GM12878 (cell line): ENCODE measurements at regions not wholly inside any gene's neighbourhood (a gene's known extent, or its start where the extent isn't known, plus 50 kb on each side); places are given as distances from the start of the nearest gene placed in this dataset.

Source experiments
- ATAC-seq: fragments of 200-7000 bp; cut with Tn5 transposase; 3 replicates; pipeline ENCODE4 v1.9.1; 2020; ENCODE audit warnings: mild to moderate bottlenecking, moderate library complexity
- BruUV-seq: library from RNA; stranded (reverse); fragments of 400-500 nt; replicated peaks from 2 replicates; lab custom pipeline; 2021; lab: Mats Ljungman, UMichigan
- CTCF ChIA-PET: fragments of 300-600 bp; sonication (Branson Sonifier 250); formaldehyde crosslinking; extraction: SDS; loops from one replicate; lab custom pipeline; 2021; ENCODE audit warnings: inconsistent platforms; lab: Yijun Ruan, JAX
- POLR2A ChIA-PET: fragments of 350-600 bp; formaldehyde crosslinking; extraction: SDS; loops from one replicate; lab custom pipeline; 2021; ENCODE audit warnings: inconsistent platforms; lab: Charles Lee
- RAD21 ChIA-PET: fragments of 300-600 bp; sonication (Branson Sonifier 250); formaldehyde crosslinking; loops from one replicate; lab custom pipeline; 2023; ENCODE audit warnings: antibody characterized with exemption; ENCODE audit not compliant: unreplicated experiment; lab: Charles Lee
- SMC1A ChIA-PET: fragments of 300-600 bp; sonication (Branson Sonifier 250); formaldehyde crosslinking; loops from one replicate; lab custom pipeline; 2023; ENCODE audit not compliant: unreplicated experiment, uncharacterized antibody; lab: Charles Lee
- DNase-seq: peaks from one replicate; pipeline ENCODE4 v3.0.0-alpha.2; 2011; ENCODE audit warnings: low read depth, low spot score
- FAIRE-seq: peaks from 3 replicates; lab custom pipeline; 2011; peaks lifted over from hg19 to GRCh38; lab: Jason Lieb, UNC
- H2AFZ ChIP-seq: 2 replicates; pipeline ENCODE4 v1.6.0; 2011; ENCODE audit warnings: low read depth, low read length, control low read depth; ENCODE audit not compliant: control insufficient read depth
- H3K27ac ChIP-seq: 2 replicates; pipeline ENCODE4 v1.5.1; 2011; ENCODE audit warnings: control low read depth; ENCODE audit not compliant: control insufficient read depth, insufficient read depth
- H3K27me3 ChIP-seq, 2 experiments: replicated peaks in 1 of 2; 2 replicates each; pipeline versions ENCODE4 v1.6.0 to v1.6.1; 2011; ENCODE audit warnings: low read length in 1 of 2; ENCODE audit not compliant: control insufficient read depth in 2 of 2, insufficient read depth in 2 of 2
- H3K36me3 ChIP-seq, 2 experiments: 2 replicates each; pipeline ENCODE4 v1.5.1; 2011; ENCODE audit warnings: low read length in 1 of 2; ENCODE audit not compliant: control insufficient read depth in 2 of 2, insufficient read depth in 2 of 2
- H3K4me1 ChIP-seq: 2 replicates; pipeline ENCODE4 v1.6.1; 2011; ENCODE audit warnings: mild to moderate bottlenecking, low read length, moderate library complexity, mixed read lengths; ENCODE audit not compliant: control insufficient read depth, insufficient read depth
- H3K4me2 ChIP-seq: 2 replicates; pipeline ENCODE4 v1.6.0; 2011; ENCODE audit warnings: control low read depth; ENCODE audit not compliant: control insufficient read depth, insufficient read depth
- H3K4me3 ChIP-seq: fragments of 200-600 bp; sonication (generic); 2 replicates; pipeline ENCODE4 v1.5.1; 2016
- H3K79me2 ChIP-seq: 2 replicates; pipeline ENCODE4 v1.6.0; 2011; ENCODE audit warnings: low read length; ENCODE audit not compliant: control insufficient read depth, insufficient read depth
- H3K9ac ChIP-seq: 2 replicates; pipeline ENCODE4 v1.8.0; 2011; ENCODE audit warnings: low read length, control low read depth, mixed read lengths; ENCODE audit not compliant: control insufficient read depth, insufficient read depth
- H3K9me3 ChIP-seq: replicated peaks from 3 replicates; pipeline ENCODE4 v1.5.1; 2011; ENCODE audit warnings: mild to moderate bottlenecking, low read length; ENCODE audit not compliant: control insufficient read depth, insufficient read depth
- H4K20me1 ChIP-seq: 2 replicates; pipeline ENCODE4 v1.6.0; 2011; ENCODE audit not compliant: control insufficient read depth, insufficient read depth
- CBFB ChIP-seq: IDR thresholded peaks from 2 replicates; pipeline ENCODE4 v1.6.1; 2016; ENCODE audit warnings: antibody characterized with exemption, low read depth
- DPF2 ChIP-seq: fragments of 450-650 bp; IDR thresholded peaks from 2 replicates; pipeline ENCODE4 v1.6.1; 2017; ENCODE audit warnings: mild to moderate bottlenecking
- FOXM1 ChIP-seq: IDR thresholded peaks from 2 replicates; pipeline ENCODE4 v1.6.1; 2012; ENCODE audit warnings: low read depth, mild to moderate bottlenecking, inconsistent platforms, low read length, moderate library complexity
- HDAC2 ChIP-seq: fragments of 200-600 bp; sonication (generic); IDR thresholded peaks from 2 replicates; pipeline ENCODE4 v1.6.1; 2017
- JUND ChIP-seq: IDR thresholded peaks from 2 replicates; pipeline ENCODE4 v1.6.1; 2012; ENCODE audit warnings: low read depth, mild to moderate bottlenecking, low read length, improper control_type of control experiment, moderate library complexity
- KLF5 ChIP-seq: fragments of 450-650 bp; IDR thresholded peaks from 2 replicates; pipeline ENCODE4 v1.6.1; 2014; ENCODE audit warnings: mild to moderate bottlenecking; ENCODE audit not compliant: partially characterized antibody
- NBN ChIP-seq: fragments of 450-650 bp; IDR thresholded peaks from 2 replicates; pipeline ENCODE4 v1.6.1; 2016
- RUNX3 ChIP-seq: IDR thresholded peaks from 2 replicates; pipeline ENCODE4 v1.6.1; 2012; ENCODE audit warnings: low read length, inconsistent platforms
- SIX5 ChIP-seq: IDR thresholded peaks from 2 replicates; pipeline ENCODE4 v1.6.1; 2011; ENCODE audit warnings: mild to moderate bottlenecking, low read depth, low read length, moderate library complexity; ENCODE audit not compliant: severe bottlenecking
- STAT3 ChIP-seq: IDR thresholded peaks from 2 replicates; pipeline ENCODE4 v1.6.1; 2011; ENCODE audit warnings: low read depth, low read length, improper control_type of control experiment
- SUZ12 ChIP-seq: fragments of 200-600 bp; sonication (generic); IDR thresholded peaks from one replicate; pipeline ENCODE4 v1.6.1; 2018; ENCODE audit warnings: antibody characterized with exemption, mild to moderate bottlenecking; ENCODE audit not compliant: unreplicated experiment
- TARDBP ChIP-seq: IDR thresholded peaks from 2 replicates; pipeline ENCODE4 v1.6.1; 2016; ENCODE audit warnings: borderline replicate concordance
- TCF7 ChIP-seq: IDR thresholded peaks from 2 replicates; pipeline ENCODE4 v1.6.1; 2014; ENCODE audit warnings: antibody characterized with exemption, borderline replicate concordance
- ZSCAN29 ChIP-seq: fragments of 450-650 bp; IDR thresholded peaks from 2 replicates; pipeline ENCODE4 v1.6.1; 2017; ENCODE audit warnings: mild to moderate bottlenecking, moderate library complexity
- WGBS: methylation state at CpG from one replicate; pipeline ENCODE4 v1.1.6; 2016; ENCODE audit warnings: low lambda C conversion rate; ENCODE audit not compliant: insufficient replicate concordance, insufficient coverage; ENCODE audit errors: missing lambda C conversion rate; 5-methylcytosine and 5-hydroxymethylcytosine counted together
- in situ Hi-C: fragments of 300-500 bp; cut with MboI; formaldehyde crosslinking; loops from 9 replicates; pipeline ENCODE4 v1.14.3; 2018; ENCODE audit warnings: mixed read lengths
- intact Hi-C: fragments of 100-400 bp; cut with micrococcal nuclease; formaldehyde crosslinking; loops from one replicate; pipeline ENCODE4 v1.14.2; 2022; ENCODE audit not compliant: unreplicated experiment
- TF ChIP-seq, protein P1 (sequence below): fragments of 450-650 bp; IDR thresholded peaks from 2 replicates; pipeline ENCODE4 v1.6.1; 2018; ENCODE audit warnings: mild to moderate bottlenecking, low read depth, moderate library complexity; ENCODE audit not compliant: partially characterized antibody

DNA sequence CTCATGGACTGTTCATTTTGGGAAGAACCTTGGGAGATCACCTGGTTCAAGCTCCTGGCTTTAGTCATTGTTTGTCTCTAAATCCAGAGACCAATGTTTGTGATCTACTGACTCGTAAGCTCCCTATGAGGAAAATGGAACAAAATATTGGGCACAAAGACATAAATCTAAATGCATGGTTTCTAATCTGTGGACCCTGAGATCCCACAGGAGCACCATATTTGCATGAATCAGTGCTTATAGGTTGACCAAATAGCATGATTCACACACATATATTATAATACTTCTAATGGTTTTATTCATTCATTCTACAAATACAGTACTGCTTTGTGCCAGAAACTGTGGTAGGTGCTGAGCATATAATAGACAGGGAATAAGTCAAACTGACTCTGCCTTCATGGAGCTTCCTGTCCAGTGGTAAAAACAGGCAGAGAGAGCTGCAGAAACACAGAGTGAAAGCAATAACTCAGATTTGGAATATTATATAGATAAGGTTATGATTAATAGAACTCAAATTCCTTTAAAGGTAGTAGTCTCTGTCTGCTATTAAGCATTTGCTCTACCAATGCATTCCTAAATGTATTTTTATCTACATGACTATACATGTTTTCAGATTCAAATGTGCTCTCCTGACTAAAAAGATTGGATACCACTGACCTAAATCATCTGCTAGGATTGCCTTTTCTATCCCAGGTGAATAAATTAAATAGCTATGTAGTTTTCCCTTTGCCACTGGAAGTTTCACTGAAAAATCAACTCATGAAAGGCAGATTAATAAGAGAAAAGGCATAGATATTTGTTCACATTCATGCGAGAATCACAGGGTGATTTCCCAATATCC lies 198.6 kb upstream of the CAMK1G start:
- TF ChIP-seq TCF7 (no peak), TARDBP (no peak), SIX5 (no peak), RUNX3 (no peak), FOXM1 (no peak), NBN (no peak), DPF2 (no peak), CBFB (no peak), STAT3 (no peak), HDAC2 (no peak), SUZ12 (no peak), ZSCAN29 (no peak), KLF5 (no peak), JUND (no peak)
- TF ChIP-seq, protein P1, sequence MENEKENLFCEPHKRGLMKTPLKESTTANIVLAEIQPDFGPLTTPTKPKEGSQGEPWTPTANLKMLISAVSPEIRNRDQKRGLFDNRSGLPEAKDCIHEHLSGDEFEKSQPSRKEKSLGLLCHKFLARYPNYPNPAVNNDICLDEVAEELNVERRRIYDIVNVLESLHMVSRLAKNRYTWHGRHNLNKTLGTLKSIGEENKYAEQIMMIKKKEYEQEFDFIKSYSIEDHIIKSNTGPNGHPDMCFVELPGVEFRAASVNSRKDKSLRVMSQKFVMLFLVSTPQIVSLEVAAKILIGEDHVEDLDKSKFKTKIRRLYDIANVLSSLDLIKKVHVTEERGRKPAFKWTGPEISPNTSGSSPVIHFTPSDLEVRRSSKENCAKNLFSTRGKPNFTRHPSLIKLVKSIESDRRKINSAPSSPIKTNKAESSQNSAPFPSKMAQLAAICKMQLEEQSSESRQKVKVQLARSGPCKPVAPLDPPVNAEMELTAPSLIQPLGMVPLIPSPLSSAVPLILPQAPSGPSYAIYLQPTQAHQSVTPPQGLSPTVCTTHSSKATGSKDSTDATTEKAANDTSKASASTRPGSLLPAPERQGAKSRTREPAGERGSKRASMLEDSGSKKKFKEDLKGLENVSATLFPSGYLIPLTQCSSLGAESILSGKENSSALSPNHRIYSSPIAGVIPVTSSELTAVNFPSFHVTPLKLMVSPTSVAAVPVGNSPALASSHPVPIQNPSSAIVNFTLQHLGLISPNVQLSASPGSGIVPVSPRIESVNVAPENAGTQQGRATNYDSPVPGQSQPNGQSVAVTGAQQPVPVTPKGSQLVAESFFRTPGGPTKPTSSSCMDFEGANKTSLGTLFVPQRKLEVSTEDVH = no peak
- TF ChIP-seq, all 136 proteins: peak for 0
- intact Hi-C loops = no loop called here
- Histone ChIP-seq H3K36me3 (no peaks in the 10 kb centered on the region), H3K9ac (no peak overlapping the region), H3K4me2 (no peak overlapping the region), H4K20me1 (no peaks in the 10 kb centered on the region), H3K79me2 (no peaks in the 10 kb centered on the region), H3K9me3 (no peaks in the 10 kb centered on the region), H2AFZ (no peak overlapping the region), H3K27ac (no peak overlapping the region), H3K4me1 (no peaks in the 10 kb centered on the region), H3K27me3 (no peaks in the 10 kb centered on the region), H3K4me3 (no peak overlapping the region)
- ATAC-seq (no peak), FAIRE-seq (no peak), DNase-seq (no peak)
- SMC1A ChIA-PET = interaction anchor here (1.2 to 1.5 kb wide), 5 partner anchors 10 to 182 kb away, joined by 3 to 6 read pairs (median 3); no protein-coding TSS in a partner anchor
- POLR2A ChIA-PET = no interaction called here
- CTCF ChIA-PET = interaction anchor here (0.6 to 1.7 kb wide), 4 partner anchors 11 to 733 kb away, joined by 3 to 7 read pairs (median 4); no protein-coding TSS in a partner anchor
- in situ Hi-C loops = no loop called here
- BruUV-seq = no TSS peak
- WGBS = 38% methylated on average over 2 of the region's 2 CpGs
- RAD21 ChIA-PET = interaction anchor here (1.0 kb wide), 1 partner anchor 20 kb away, joined by 3 read pairs; no protein-coding TSS in a partner anchor
